Hepatocyte (in vitro differentiated cells): ENCODE measurements at regions not wholly inside any gene's neighbourhood (a gene's known extent, or its start where the extent isn't known, plus 50 kb on each side); places are given as distances from the start of the nearest gene placed in this dataset.

Experiments
- DNase-seq: peaks from one replicate; pipeline ENCODE4 v3.0.0-alpha.2; 2016; ENCODE audit warnings: low spot score
- H2AFZ ChIP-seq: fragments of 200-600 bp; sonication (generic); 2 replicates; pipeline ENCODE4 v1.6.0; 2016; ENCODE audit warnings: antibody characterized with exemption, mild to moderate bottlenecking
- H3K27ac ChIP-seq: fragments of 200-600 bp; sonication (generic); 2 replicates; pipeline ENCODE4 v1.5.1; 2016; ENCODE audit warnings: mild to moderate bottlenecking
- H3K27me3 ChIP-seq: fragments of 200-600 bp; sonication (generic); 2 replicates; pipeline ENCODE4 v1.6.1; 2016
- H3K36me3 ChIP-seq: fragments of 200-600 bp; sonication (generic); replicated peaks from 2 replicates; pipeline ENCODE4 v1.5.1; 2016; ENCODE audit warnings: low read depth; ENCODE audit not compliant: insufficient read depth
- H3K4me1 ChIP-seq: fragments of 200-600 bp; sonication (generic); 2 replicates; pipeline ENCODE4 v1.5.1; 2016; ENCODE audit warnings: mild to moderate bottlenecking, moderate library complexity; ENCODE audit not compliant: insufficient read depth
- H3K4me2 ChIP-seq: fragments of 200-600 bp; sonication (generic); 2 replicates; pipeline ENCODE4 v1.6.0; 2016
- H3K4me3 ChIP-seq: fragments of 200-600 bp; sonication (generic); 2 replicates; pipeline ENCODE4 v1.5.1; 2016; ENCODE audit warnings: mild to moderate bottlenecking
- H3K79me2 ChIP-seq: fragments of 200-600 bp; sonication (generic); 2 replicates; pipeline ENCODE4 v1.6.0; 2017; ENCODE audit warnings: mild to moderate bottlenecking
- H3K9me2 ChIP-seq: fragments of 200-600 bp; sonication (generic); replicated peaks from 2 replicates; pipeline ENCODE4 v1.6.0; 2017; ENCODE audit warnings: mild to moderate bottlenecking; ENCODE audit not compliant: insufficient read depth
- H3K9me3 ChIP-seq: fragments of 200-600 bp; sonication (generic); 2 replicates; pipeline ENCODE4 v1.5.1; 2016; ENCODE audit warnings: low read depth, mild to moderate bottlenecking
- H4K20me1 ChIP-seq: fragments of 200-600 bp; sonication (generic); 2 replicates; pipeline ENCODE4 v1.6.0; 2016; ENCODE audit warnings: mild to moderate bottlenecking; ENCODE audit not compliant: insufficient read depth, poor library complexity, severe bottlenecking
- CTCF ChIP-seq: fragments of 200-600 bp; sonication (generic); IDR thresholded peaks from 2 replicates; pipeline ENCODE4 v1.5.1; 2016; ENCODE audit warnings: antibody characterized with exemption, mild to moderate bottlenecking; ENCODE audit not compliant: poor library complexity
- EZH2 ChIP-seq: fragments of 200-600 bp; sonication (generic); IDR thresholded peaks from 2 replicates; pipeline ENCODE4 v1.6.1; 2016; ENCODE audit warnings: antibody characterized with exemption, mild to moderate bottlenecking, borderline replicate concordance
- EZH2phosphoT487 ChIP-seq: fragments of 200-600 bp; sonication (generic); IDR thresholded peaks from one replicate; pipeline ENCODE4 v1.6.1; 2018; ENCODE audit warnings: antibody characterized with exemption, mild to moderate bottlenecking, low read depth, moderate library complexity; ENCODE audit not compliant: unreplicated experiment, severe bottlenecking
- WGBS: methylation state at CpG from one replicate; pipeline ENCODE4 v1.1.6; 2016; ENCODE audit warnings: low lambda C conversion rate; ENCODE audit errors: missing lambda C conversion rate; 5-methylcytosine and 5-hydroxymethylcytosine counted together

- Histone ChIP-seq H3K27me3 (no peaks in the 10 kb centered on the region), H3K27ac (peak overlapping the region; percentile 22), H3K36me3 (no peaks in the 10 kb centered on the region), H3K4me1 (peaks cover 4% of the 10 kb centered on the region), H3K4me2 (no peak overlapping the region), H3K79me2 (no peaks in the 10 kb centered on the region), H4K20me1 (no peaks in the 10 kb centered on the region), H2AFZ (no peak overlapping the region), H3K9me3 (no peaks in the 10 kb centered on the region), H3K9me2 (no peaks in the 10 kb centered on the region), H3K4me3 (no peak overlapping the region)
- 91% methylated on average over 4 of the region's 4 CpGs for WGBS
- no peak for DNase-seq
- TF ChIP-seq CTCF (no peak), EZH2 (no peak), EZH2phosphoT487 (no peak)
Observed at GRCh38 chr12:75746621-75747020, 235.2 kb upstream of the KRR1 start.

GRCh38 chr12:75744607-75745256, 233.3 kb upstream of the KRR1 start:
- DNase-seq: no peak
- TF ChIP-seq EZH2 (no peak), CTCF (no peak), EZH2phosphoT487 (no peak)
- no peaks in the 10 kb centered on the region for H3K79me2 ChIP-seq
- no peaks in the 10 kb centered on the region for H3K27me3 ChIP-seq
- no peak overlapping the region for H2AFZ ChIP-seq
- no peak overlapping the region for H3K4me2 ChIP-seq
- WGBS: 20% methylated on average over 1 of the region's 1 CpG
- peaks cover 4% of the 10 kb centered on the region for H3K4me1 ChIP-seq
- H4K20me1 ChIP-seq: no peaks in the 10 kb centered on the region
- H3K9me3 ChIP-seq: no peaks in the 10 kb centered on the region
- H3K9me2 ChIP-seq: no peaks in the 10 kb centered on the region
- H3K36me3 ChIP-seq: no peaks in the 10 kb centered on the region
- no peak overlapping the region for H3K4me3 ChIP-seq
- no peak overlapping the region for H3K27ac ChIP-seq

DNA sequence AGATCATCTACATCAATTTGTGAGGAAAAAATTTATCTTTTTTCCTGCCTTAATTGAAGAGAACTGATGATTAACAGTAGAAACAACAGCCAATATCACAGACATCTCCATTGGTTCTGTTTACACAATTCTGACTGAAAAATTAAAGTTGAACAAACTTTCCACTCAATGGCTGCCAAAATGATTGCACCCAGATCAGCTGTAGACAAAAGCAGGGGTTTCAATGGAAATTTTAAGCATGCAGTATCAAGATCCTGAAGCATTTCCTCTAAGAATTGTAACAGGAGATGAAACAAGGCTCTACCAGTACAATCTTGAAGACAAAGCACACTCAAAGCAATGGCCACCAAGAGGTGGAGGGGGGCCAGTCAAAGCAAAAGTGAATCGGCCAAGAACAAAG, 231.6 kb upstream of the KRR1 start:
- Histone ChIP-seq H2AFZ (no peak overlapping the region), H3K27ac (no peak overlapping the region), H3K9me3 (no peaks in the 10 kb centered on the region), H3K4me1 (peaks cover 4% of the 10 kb centered on the region), H4K20me1 (no peaks in the 10 kb centered on the region), H3K79me2 (no peaks in the 10 kb centered on the region), H3K36me3 (no peaks in the 10 kb centered on the region), H3K27me3 (no peaks in the 10 kb centered on the region), H3K9me2 (no peaks in the 10 kb centered on the region), H3K4me2 (no peak overlapping the region), H3K4me3 (no peak overlapping the region)
- no peak for DNase-seq
- no peak for TF ChIP-seq CTCF
- TF ChIP-seq EZH2: no peak
- no peak for TF ChIP-seq EZH2phosphoT487
- WGBS: 90% methylated on average over 1 of the region's 1 CpG

DNA sequence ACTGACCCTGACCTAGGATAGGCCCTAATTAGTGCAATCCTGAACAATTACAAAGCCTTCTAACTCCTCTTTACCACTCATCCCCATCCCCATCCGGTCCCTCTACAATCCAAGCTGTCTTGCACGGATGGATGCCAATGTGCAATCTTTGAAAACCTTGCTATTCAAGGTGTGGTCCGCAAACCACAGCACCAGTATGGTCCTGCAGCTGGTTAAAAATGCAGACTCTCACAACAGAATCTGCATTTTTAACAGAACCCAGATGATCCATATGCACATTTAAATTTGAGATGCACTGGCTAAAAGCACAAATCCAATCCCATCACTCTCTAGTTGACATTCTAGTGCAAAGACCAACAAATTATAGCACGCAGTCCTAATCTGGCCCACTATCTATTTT, 230.6 kb upstream of the KRR1 start:
- WGBS: 93% methylated on average over 4 of the region's 4 CpGs
- no peaks in the 10 kb centered on the region for H4K20me1 ChIP-seq
- H3K4me1 ChIP-seq: peaks cover 4% of the 10 kb centered on the region
- H3K9me2 ChIP-seq: no peaks in the 10 kb centered on the region
- no peaks in the 10 kb centered on the region for H3K36me3 ChIP-seq
- no peaks in the 10 kb centered on the region for H3K9me3 ChIP-seq
- no peaks in the 10 kb centered on the region for H3K27me3 ChIP-seq
- no peak overlapping the region for H3K27ac ChIP-seq
- DNase-seq: no peak
- no peaks in the 10 kb centered on the region for H3K79me2 ChIP-seq
- no peak overlapping the region for H2AFZ ChIP-seq
- H3K4me2 ChIP-seq: no peak overlapping the region
- no peak overlapping the region for H3K4me3 ChIP-seq
- no peak for TF ChIP-seq EZH2
- no peak for TF ChIP-seq CTCF
- no peak for TF ChIP-seq EZH2phosphoT487
